Liver (tissue), 8 donors: ENCODE measurements at regions not wholly inside any gene's neighbourhood (a gene's known extent, or its start where the extent isn't known, plus 50 kb on each side); places are given as distances from the start of the nearest gene placed in this dataset.

ENCODE experiments used
- DNase-seq: peaks from one replicate; pipeline ENCODE4 v3.0.0-alpha.2; 2017; ENCODE audit warnings: low spot score
- H3K27ac ChIP-seq, 2 donors: one replicate each; pipeline ENCODE4 v1.7.0; 2013; ENCODE audit warnings: inconsistent platforms in 2 of 2, low read length in 2 of 2, control low read depth in 1 of 2, low read depth in 1 of 2, mild to moderate bottlenecking in 1 of 2
- H3K27me3 ChIP-seq, 4 donors: one replicate each; pipeline versions ENCODE4 v1.6.1 to v1.7.0; 2013; ENCODE audit warnings: low read length in 3 of 4, inconsistent platforms in 1 of 4, mild to moderate bottlenecking in 1 of 4, moderate library complexity in 1 of 4; ENCODE audit not compliant: control insufficient read depth in 4 of 4, insufficient read depth in 4 of 4
- H3K36me3 ChIP-seq, 4 donors: one replicate each; pipeline versions ENCODE4 v1.6.1 to v1.7.0; 2013; ENCODE audit warnings: low read length in 3 of 4, mild to moderate bottlenecking in 3 of 4, low read depth in 1 of 4, moderate library complexity in 1 of 4; ENCODE audit not compliant: control insufficient read depth in 4 of 4, insufficient read depth in 3 of 4
- H3K4me1 ChIP-seq, 4 donors: one replicate each; pipeline versions ENCODE4 v1.6.1 to v1.7.0; 2013; ENCODE audit warnings: low read length in 3 of 4, mild to moderate bottlenecking in 3 of 4, moderate library complexity in 1 of 4; ENCODE audit not compliant: control insufficient read depth in 4 of 4, insufficient read depth in 4 of 4
- H3K4me3 ChIP-seq, 3 donors: one replicate each; pipeline versions ENCODE4 v1.6.1 to v1.7.0; 2013; ENCODE audit warnings: low read length in 3 of 3, control low read depth in 1 of 3, low read depth in 1 of 3, mild to moderate bottlenecking in 1 of 3
- H3K9ac ChIP-seq, 2 donors: one replicate each; pipeline ENCODE4 v1.7.0; 2013; ENCODE audit warnings: low read length in 2 of 2, mild to moderate bottlenecking in 2 of 2, moderate library complexity in 2 of 2, control low read depth in 1 of 2, low read depth in 1 of 2
- H3K9me3 ChIP-seq, 4 donors: one replicate each; pipeline versions ENCODE4 v1.6.1 to v1.7.0; 2013; ENCODE audit warnings: low read length in 3 of 4; ENCODE audit not compliant: control insufficient read depth in 4 of 4
- EGR1 ChIP-seq, 2 donors: IDR thresholded peaks; 2 replicates each; pipeline ENCODE4 v1.6.1; 2016 to 2018; ENCODE audit warnings: antibody characterized with exemption in 2 of 2, low read depth in 2 of 2
- FOXA1 ChIP-seq: IDR thresholded peaks from 2 replicates; pipeline ENCODE4 v1.6.1; 2016; ENCODE audit warnings: antibody characterized with exemption
- FOXA2 ChIP-seq: IDR thresholded peaks from 2 replicates; pipeline ENCODE4 v1.6.1; 2016; ENCODE audit warnings: antibody characterized with exemption
- GABPA ChIP-seq, 2 donors: IDR thresholded peaks in 1 of 2; conservative IDR thresholded peaks in 1 of 2; 2 replicates each; pipeline ENCODE4 v1.6.1; 2016; ENCODE audit warnings: antibody characterized with exemption in 2 of 2, mild to moderate bottlenecking in 1 of 2, moderate library complexity in 1 of 2
- HNF4G ChIP-seq: IDR thresholded peaks from 2 replicates; pipeline ENCODE4 v1.6.1; 2016; ENCODE audit warnings: antibody characterized with exemption
- JUND ChIP-seq, 2 donors: IDR thresholded peaks; 2 replicates each; pipeline ENCODE4 v1.6.1; 2016; ENCODE audit warnings: antibody characterized with exemption in 2 of 2
- NR2F2 ChIP-seq: IDR thresholded peaks from 2 replicates; pipeline ENCODE4 v1.6.1; 2016; ENCODE audit warnings: antibody characterized with exemption
- RAD21 ChIP-seq, 2 donors: IDR thresholded peaks; 2 replicates each; pipeline ENCODE4 v1.6.1; 2016; ENCODE audit warnings: antibody characterized with exemption in 2 of 2, mild to moderate bottlenecking in 2 of 2
- RXRA ChIP-seq, 2 donors: IDR thresholded peaks; 2 replicates each; pipeline ENCODE4 v1.6.1; 2017 to 2018; ENCODE audit warnings: antibody characterized with exemption in 2 of 2, mild to moderate bottlenecking in 1 of 2
- SP1 ChIP-seq: IDR thresholded peaks from 2 replicates; pipeline ENCODE4 v1.6.1; 2018; ENCODE audit warnings: antibody characterized with exemption, mild to moderate bottlenecking
- TAF1 ChIP-seq: conservative IDR thresholded peaks from 2 replicates; pipeline ENCODE4 v1.6.1; 2016; ENCODE audit warnings: antibody characterized with exemption, mild to moderate bottlenecking
- YY1 ChIP-seq: IDR thresholded peaks from 2 replicates; pipeline ENCODE4 v1.6.1; 2016; ENCODE audit warnings: antibody characterized with exemption, mild to moderate bottlenecking
- WGBS: extraction: QIAGEN DNeasy Blood & Tissue Kit; methylation state at CpG from one replicate; pipeline ENCODE4 v1.1.7; 2013; 5-methylcytosine and 5-hydroxymethylcytosine counted together
- TF ChIP-seq, protein P1 (sequence below): IDR thresholded peaks from 2 replicates; pipeline ENCODE4 v1.6.1; 2016; ENCODE audit warnings: antibody characterized with exemption, mild to moderate bottlenecking
- TF ChIP-seq, protein P2 (sequence below): IDR thresholded peaks from 2 replicates; pipeline ENCODE4 v1.6.1; 2016; ENCODE audit warnings: antibody characterized with exemption
- TF ChIP-seq, protein P3 (sequence below): IDR thresholded peaks from 2 replicates; pipeline ENCODE4 v1.6.1; 2016; ENCODE audit warnings: antibody characterized with exemption
- TF ChIP-seq, protein P4 (sequence below): fragments of 150-350 bp; IDR thresholded peaks from 2 replicates; pipeline ENCODE4 v1.5.1; 2017; ENCODE audit warnings: improper control_type of control experiment, low read depth, low read length; ENCODE audit not compliant: missing input control
- donor health status: healthy.
- donor health status: healthy.
- donor health status: healthy.
- donor health status: healthy.
- donor health status: healthy.

DNA sequence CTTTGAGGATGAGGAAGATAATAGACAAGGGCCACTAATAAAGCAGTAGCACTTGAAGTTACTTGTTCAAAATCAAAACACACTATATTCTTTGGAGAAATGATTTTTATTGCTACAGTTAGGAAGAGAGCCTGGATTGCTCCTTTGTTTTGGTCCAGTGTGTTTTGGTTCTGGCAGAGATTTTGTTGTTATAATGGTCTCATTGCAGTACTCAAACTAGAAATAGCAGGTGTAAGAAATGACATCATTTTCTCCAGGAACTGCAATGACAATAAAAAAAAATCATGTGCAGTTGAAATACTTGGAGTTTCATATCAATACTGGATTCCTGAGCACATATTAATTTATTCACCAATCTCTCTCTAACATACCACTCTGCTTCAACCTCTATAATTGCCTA is 490.3 kb downstream of the CCDC85A start:
- no peaks in the 10 kb centered on the region for H3K4me1 ChIP-seq
- no peaks in the 10 kb centered on the region for H3K27me3 ChIP-seq
- TF ChIP-seq FOXA1 (no peak), FOXA2 (no peak), SP1 (no peak), HNF4G (no peak), EGR1 (IDR thresholded peaks at IDR 0.05; ENCODE audit: low read depth in 2 of 2) (no peak), JUND (IDR thresholded peaks at IDR 0.05) (no peak), YY1 (no peak)
- TF ChIP-seq, protein P1, sequence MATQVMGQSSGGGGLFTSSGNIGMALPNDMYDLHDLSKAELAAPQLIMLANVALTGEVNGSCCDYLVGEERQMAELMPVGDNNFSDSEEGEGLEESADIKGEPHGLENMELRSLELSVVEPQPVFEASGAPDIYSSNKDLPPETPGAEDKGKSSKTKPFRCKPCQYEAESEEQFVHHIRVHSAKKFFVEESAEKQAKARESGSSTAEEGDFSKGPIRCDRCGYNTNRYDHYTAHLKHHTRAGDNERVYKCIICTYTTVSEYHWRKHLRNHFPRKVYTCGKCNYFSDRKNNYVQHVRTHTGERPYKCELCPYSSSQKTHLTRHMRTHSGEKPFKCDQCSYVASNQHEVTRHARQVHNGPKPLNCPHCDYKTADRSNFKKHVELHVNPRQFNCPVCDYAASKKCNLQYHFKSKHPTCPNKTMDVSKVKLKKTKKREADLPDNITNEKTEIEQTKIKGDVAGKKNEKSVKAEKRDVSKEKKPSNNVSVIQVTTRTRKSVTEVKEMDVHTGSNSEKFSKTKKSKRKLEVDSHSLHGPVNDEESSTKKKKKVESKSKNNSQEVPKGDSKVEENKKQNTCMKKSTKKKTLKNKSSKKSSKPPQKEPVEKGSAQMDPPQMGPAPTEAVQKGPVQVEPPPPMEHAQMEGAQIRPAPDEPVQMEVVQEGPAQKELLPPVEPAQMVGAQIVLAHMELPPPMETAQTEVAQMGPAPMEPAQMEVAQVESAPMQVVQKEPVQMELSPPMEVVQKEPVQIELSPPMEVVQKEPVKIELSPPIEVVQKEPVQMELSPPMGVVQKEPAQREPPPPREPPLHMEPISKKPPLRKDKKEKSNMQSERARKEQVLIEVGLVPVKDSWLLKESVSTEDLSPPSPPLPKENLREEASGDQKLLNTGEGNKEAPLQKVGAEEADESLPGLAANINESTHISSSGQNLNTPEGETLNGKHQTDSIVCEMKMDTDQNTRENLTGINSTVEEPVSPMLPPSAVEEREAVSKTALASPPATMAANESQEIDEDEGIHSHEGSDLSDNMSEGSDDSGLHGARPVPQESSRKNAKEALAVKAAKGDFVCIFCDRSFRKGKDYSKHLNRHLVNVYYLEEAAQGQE, result no peak
- TF ChIP-seq, protein P2, sequence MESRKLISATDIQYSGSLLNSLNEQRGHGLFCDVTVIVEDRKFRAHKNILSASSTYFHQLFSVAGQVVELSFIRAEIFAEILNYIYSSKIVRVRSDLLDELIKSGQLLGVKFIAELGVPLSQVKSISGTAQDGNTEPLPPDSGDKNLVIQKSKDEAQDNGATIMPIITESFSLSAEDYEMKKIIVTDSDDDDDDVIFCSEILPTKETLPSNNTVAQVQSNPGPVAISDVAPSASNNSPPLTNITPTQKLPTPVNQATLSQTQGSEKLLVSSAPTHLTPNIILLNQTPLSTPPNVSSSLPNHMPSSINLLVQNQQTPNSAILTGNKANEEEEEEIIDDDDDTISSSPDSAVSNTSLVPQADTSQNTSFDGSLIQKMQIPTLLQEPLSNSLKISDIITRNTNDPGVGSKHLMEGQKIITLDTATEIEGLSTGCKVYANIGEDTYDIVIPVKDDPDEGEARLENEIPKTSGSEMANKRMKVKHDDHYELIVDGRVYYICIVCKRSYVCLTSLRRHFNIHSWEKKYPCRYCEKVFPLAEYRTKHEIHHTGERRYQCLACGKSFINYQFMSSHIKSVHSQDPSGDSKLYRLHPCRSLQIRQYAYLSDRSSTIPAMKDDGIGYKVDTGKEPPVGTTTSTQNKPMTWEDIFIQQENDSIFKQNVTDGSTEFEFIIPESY, result no peak
- DNase-seq, result no peak
- no peaks in the 10 kb centered on the region for H3K36me3 ChIP-seq
- H3K9me3 ChIP-seq, result peaks cover 0 to 4% (median 3%) of the 10 kb centered on the region in 4 donors
- H3K9ac ChIP-seq, result no peak overlapping the region
- H3K4me3 ChIP-seq, result no peak overlapping the region
- H3K27ac ChIP-seq, result no peak overlapping the region

DNA sequence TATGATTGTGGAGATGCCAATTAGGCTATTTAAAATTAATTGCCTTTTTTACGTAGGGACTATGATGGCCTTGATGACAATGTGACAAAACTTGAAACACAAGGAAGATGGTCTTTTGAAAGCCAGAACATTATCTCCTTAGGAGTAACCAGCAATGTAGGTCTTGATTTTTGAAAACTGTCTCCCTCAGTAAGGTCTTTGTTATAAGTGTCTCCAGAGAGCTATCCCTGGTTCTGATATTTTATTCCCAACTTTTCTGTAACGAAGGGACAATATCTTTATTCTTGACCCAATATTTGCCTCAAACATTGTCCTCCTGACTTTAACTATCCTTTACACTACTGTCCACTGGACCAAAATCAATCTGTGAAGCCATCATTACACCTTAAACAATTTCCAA is 493.2 kb downstream of the CCDC85A start:
- TF ChIP-seq JUND (IDR thresholded peaks at IDR 0.05) (no peak), RXRA (IDR thresholded peaks at IDR 0.05) (no peak), FOXA2 (no peak), FOXA1 (no peak), EGR1 (IDR thresholded peaks at IDR 0.05; ENCODE audit: low read depth in 2 of 2) (no peak), SP1 (no peak), TAF1 (no peak), NR2F2 (no peak), RAD21 (IDR thresholded peaks at IDR 0.05) (no peak), HNF4G (no peak), GABPA (IDR thresholded peaks at IDR 0.05 in 1 of 2, conservative IDR thresholded peaks at IDR 0.05 in 1 of 2) (no peak)
- TF ChIP-seq, protein P2, result no peak
- TF ChIP-seq, protein P3, sequence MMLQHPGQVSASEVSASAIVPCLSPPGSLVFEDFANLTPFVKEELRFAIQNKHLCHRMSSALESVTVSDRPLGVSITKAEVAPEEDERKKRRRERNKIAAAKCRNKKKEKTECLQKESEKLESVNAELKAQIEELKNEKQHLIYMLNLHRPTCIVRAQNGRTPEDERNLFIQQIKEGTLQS, result no peak
- TF ChIP-seq, protein P4, sequence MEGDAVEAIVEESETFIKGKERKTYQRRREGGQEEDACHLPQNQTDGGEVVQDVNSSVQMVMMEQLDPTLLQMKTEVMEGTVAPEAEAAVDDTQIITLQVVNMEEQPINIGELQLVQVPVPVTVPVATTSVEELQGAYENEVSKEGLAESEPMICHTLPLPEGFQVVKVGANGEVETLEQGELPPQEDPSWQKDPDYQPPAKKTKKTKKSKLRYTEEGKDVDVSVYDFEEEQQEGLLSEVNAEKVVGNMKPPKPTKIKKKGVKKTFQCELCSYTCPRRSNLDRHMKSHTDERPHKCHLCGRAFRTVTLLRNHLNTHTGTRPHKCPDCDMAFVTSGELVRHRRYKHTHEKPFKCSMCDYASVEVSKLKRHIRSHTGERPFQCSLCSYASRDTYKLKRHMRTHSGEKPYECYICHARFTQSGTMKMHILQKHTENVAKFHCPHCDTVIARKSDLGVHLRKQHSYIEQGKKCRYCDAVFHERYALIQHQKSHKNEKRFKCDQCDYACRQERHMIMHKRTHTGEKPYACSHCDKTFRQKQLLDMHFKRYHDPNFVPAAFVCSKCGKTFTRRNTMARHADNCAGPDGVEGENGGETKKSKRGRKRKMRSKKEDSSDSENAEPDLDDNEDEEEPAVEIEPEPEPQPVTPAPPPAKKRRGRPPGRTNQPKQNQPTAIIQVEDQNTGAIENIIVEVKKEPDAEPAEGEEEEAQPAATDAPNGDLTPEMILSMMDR, result no peak
- 70% methylated on average over 2 of the region's 2 CpGs for WGBS
- no peaks in the 10 kb centered on the region for H3K27me3 ChIP-seq
- peaks cover 0 to 4% (median 3%) of the 10 kb centered on the region in 4 donors for H3K9me3 ChIP-seq
- no peak overlapping the region for H3K27ac ChIP-seq
- H3K4me3 ChIP-seq, result no peak overlapping the region
- no peak for DNase-seq
- no peaks in the 10 kb centered on the region for H3K36me3 ChIP-seq
- H3K4me1 ChIP-seq, result no peaks in the 10 kb centered on the region
- no peak overlapping the region for H3K9ac ChIP-seq
